RCC 7860 (cell line): ENCODE measurements at regions not wholly inside any gene's neighbourhood (a gene's known extent, or its start where the extent isn't known, plus 50 kb on each side); places are given as distances from the start of the nearest gene placed in this dataset.

ENCODE experiments used
- DNase-seq: peaks from one replicate; pipeline ENCODE4 v3.0.0-alpha.2; 2015; ENCODE audit warnings: low spot score
- FAIRE-seq: peaks from 2 replicates; lab custom pipeline; 2012; peaks lifted over from hg19 to GRCh38; lab: Jason Lieb, UNC

- FAIRE-seq = no peak
- peak; percentile 81 for DNase-seq
Measured at GRCh38 chr20:50415516-50416268, 94.5 kb upstream of the PTPN1 start.

- FAIRE-seq (no peak), DNase-seq (no peak)
Measured at GRCh38 chr20:50416269-50417022, 93.7 kb upstream of the PTPN1 start.

- DNase-seq = no peak
- no peak for FAIRE-seq
Measured at GRCh38 chr20:50417023-50417329, 93.2 kb upstream of the PTPN1 start.

GRCh38 chr20:50417484-50418235, 92.5 kb upstream of the PTPN1 start:
- FAIRE-seq (no peak), DNase-seq (no peak)

- no peak for DNase-seq
- FAIRE-seq = no peak
Measured at GRCh38 chr20:50418890-50419642, 91.1 kb upstream of the PTPN1 start.

- no peak for DNase-seq
- no peak for FAIRE-seq
Measured at GRCh38 chr20:50420380-50420779, 89.8 kb upstream of the PTPN1 start.

- FAIRE-seq = no peak
Measured at GRCh38 chr20:50421356-50422340, 88.5 kb upstream of the PTPN1 start.

GRCh38 chr20:50423758-50424157, 86.4 kb upstream of the PTPN1 start:
- no peak for FAIRE-seq
- DNase-seq = no peak

More at GRCh38 chr20:50421356-50422340, 88.5 kb upstream of the PTPN1 start:
- DNase-seq = no peak

- DNase-seq = no peak
- no peak for FAIRE-seq
Measured at GRCh38 chr20:50425076-50425475, 85.1 kb upstream of the PTPN1 start.

GRCh38 chr20:50426866-50427718, 83.1 kb upstream of the PTPN1 start:
- no peak for FAIRE-seq

GRCh38 chr20:50427719-50428083, 82.5 kb upstream of the PTPN1 start:
- FAIRE-seq = no peak

More at GRCh38 chr20:50426866-50427718, 83.1 kb upstream of the PTPN1 start:
- DNase-seq = no peak

GRCh38 chr20:50428097-50428828, 81.9 kb upstream of the PTPN1 start:
- FAIRE-seq (no peak), DNase-seq (no peak)

More at GRCh38 chr20:50427719-50428083, 82.5 kb upstream of the PTPN1 start:
- DNase-seq = no peak

GRCh38 chr20:50429412-50429811, 80.8 kb upstream of the PTPN1 start:
- FAIRE-seq (no peak), DNase-seq (no peak)

- no peak for DNase-seq
- FAIRE-seq = no peak
Measured at GRCh38 chr20:50431066-50431450, 79.1 kb upstream of the PTPN1 start.

- FAIRE-seq (no peak), DNase-seq (no peak)
Measured at GRCh38 chr20:50433001-50433761, 77.0 kb upstream of the PTPN1 start.

GRCh38 chr20:50434321-50434652, 75.9 kb upstream of the PTPN1 start:
- FAIRE-seq (no peak), DNase-seq (no peak)

GRCh38 chr20:50434653-50435396, 75.4 kb upstream of the PTPN1 start:
- no peak for FAIRE-seq
- DNase-seq = no peak
